Natural killer cell (primary cell): ENCODE measurements at regions not wholly inside any gene's neighbourhood (a gene's known extent, or its start where the extent isn't known, plus 50 kb on each side); places are given as distances from the start of the nearest gene placed in this dataset.

Source experiments
- ATAC-seq, 3 donors: fragments of 150-1000 bp in 2 of 3; fragments of 200-7000 bp in 1 of 3; cut with Tn5 transposase; 1 replicate in 1 of 3; 2 replicates in 2 of 3; pipeline ENCODE4 v1.10.0; 2021; ENCODE audit warnings: mild to moderate bottlenecking in 2 of 3, moderate library complexity in 2 of 3
- DNase-seq, 2 donors: peaks; one replicate each; pipeline versions ENCODE4 v3.0.0 to v3.0.0-alpha.2; 2013 to 2021; ENCODE audit warnings: mixed read lengths in 1 of 2
- H3K27ac ChIP-seq: one replicate; pipeline ENCODE4 v1.5.1; 2013; ENCODE audit warnings: mild to moderate bottlenecking, low read length
- H3K27me3 ChIP-seq: one replicate; pipeline ENCODE4 v1.6.1; 2013; ENCODE audit warnings: low read length; ENCODE audit not compliant: control insufficient read depth, insufficient read depth
- H3K36me3 ChIP-seq: one replicate; pipeline ENCODE4 v1.6.1; 2013; ENCODE audit warnings: low read length; ENCODE audit not compliant: control insufficient read depth, insufficient read depth
- H3K4me1 ChIP-seq: one replicate; pipeline ENCODE4 v1.6.1; 2013; ENCODE audit warnings: low read length; ENCODE audit not compliant: control insufficient read depth, insufficient read depth
- H3K4me3 ChIP-seq: one replicate; pipeline ENCODE4 v1.5.1; 2013; ENCODE audit warnings: low read length
- H3K9me3 ChIP-seq: one replicate; pipeline ENCODE4 v1.6.1; 2013; ENCODE audit warnings: low read length; ENCODE audit not compliant: control insufficient read depth, insufficient read depth
- H3K27ac Mint-ChIP-seq, 2 donors: one replicate each; pipeline ENCODE4 v1.8.0; 2022; ENCODE audit warnings: mild to moderate bottlenecking in 2 of 2, mixed read lengths in 2 of 2, moderate library complexity in 1 of 2
- H3K27me3 Mint-ChIP-seq, 2 donors: one replicate each; pipeline ENCODE4 v1.8.0; 2022; ENCODE audit warnings: low read depth in 2 of 2, mixed read lengths in 2 of 2
- H3K36me3 Mint-ChIP-seq: one replicate; pipeline ENCODE4 v1.8.0; 2022; ENCODE audit warnings: mixed read lengths
- H3K4me1 Mint-ChIP-seq, 2 donors: one replicate each; pipeline ENCODE4 v1.8.0; 2022; ENCODE audit warnings: mixed read lengths in 2 of 2
- H3K4me3 Mint-ChIP-seq: one replicate; pipeline ENCODE4 v1.8.0; 2022; ENCODE audit warnings: mild to moderate bottlenecking, moderate library complexity, mixed read lengths
- H3K9me3 Mint-ChIP-seq, 2 donors: one replicate each; pipeline ENCODE4 v1.8.0; 2022; ENCODE audit warnings: mixed read lengths in 2 of 2
- CTCF ChIP-seq: fragments of 200-600 bp; IDR thresholded peaks from one replicate; pipeline ENCODE4 v1.8.0; 2022; ENCODE audit warnings: antibody characterized with exemption
- WGBS: methylation state at CpG from one replicate; pipeline ENCODE4 v1.1.7; 2013; ENCODE audit warnings: missing lambda C conversion rate; ENCODE audit not compliant: insufficient coverage; 5-methylcytosine and 5-hydroxymethylcytosine counted together
- intact Hi-C: fragments of 100-400 bp; cut with micrococcal nuclease; formaldehyde crosslinking; loops from one replicate; pipeline ENCODE4 v1.14.2; 2022

GRCh38 chr9:117464941-117465616, 50.2 kb upstream of the ASTN2 start:
- peaks cover 0 to 3% of the 10 kb centered on the region in 2 donors for H3K27me3 Mint-ChIP-seq
- Histone ChIP-seq H3K4me1 (no peaks in the 10 kb centered on the region), H3K9me3 (no peaks in the 10 kb centered on the region), H3K27me3 (no peaks in the 10 kb centered on the region), H3K4me3 (no peak overlapping the region), H3K27ac (no peak overlapping the region), H3K36me3 (no peaks in the 10 kb centered on the region)
- intact Hi-C loops = no loop called here
- no peaks in the 10 kb centered on the region for H3K36me3 Mint-ChIP-seq
- DNase-seq (no peak), ATAC-seq (no peak)
- H3K27ac Mint-ChIP-seq = no peak overlapping the region
- no peak overlapping the region for H3K4me3 Mint-ChIP-seq
- peaks cover 0 to 2% of the 10 kb centered on the region in 2 donors for H3K9me3 Mint-ChIP-seq
- TF ChIP-seq CTCF = no peak
- no peaks in the 10 kb centered on the region for H3K4me1 Mint-ChIP-seq
- WGBS = 83% methylated on average over 1 of the region's 1 CpG
